Mucosa of rectum (tissue), 2 donors: ENCODE measurements at regions not wholly inside any gene's neighbourhood (a gene's known extent, or its start where the extent isn't known, plus 50 kb on each side); places are given as distances from the start of the nearest gene placed in this dataset.

Experiments used
- H3K27ac ChIP-seq, 2 donors: one replicate each; pipeline ENCODE4 v1.7.0; 2013; ENCODE audit warnings: inconsistent platforms in 2 of 2, low read depth in 2 of 2, low read length in 2 of 2
- H3K27me3 ChIP-seq, 2 donors: one replicate each; pipeline ENCODE4 v1.7.0; 2013; ENCODE audit warnings: low read length in 2 of 2; ENCODE audit not compliant: control insufficient read depth in 2 of 2, insufficient read depth in 2 of 2
- H3K36me3 ChIP-seq, 2 donors: one replicate each; pipeline ENCODE4 v1.7.0; 2013; ENCODE audit warnings: low read length in 2 of 2; ENCODE audit not compliant: control insufficient read depth in 2 of 2, insufficient read depth in 2 of 2
- H3K4me1 ChIP-seq, 2 donors: one replicate each; pipeline ENCODE4 v1.7.0; 2013; ENCODE audit warnings: low read length in 2 of 2, mild to moderate bottlenecking in 1 of 2; ENCODE audit not compliant: control insufficient read depth in 2 of 2, insufficient read depth in 2 of 2
- H3K4me3 ChIP-seq, 2 donors: one replicate each; pipeline ENCODE4 v1.7.0; 2013; ENCODE audit warnings: low read length in 2 of 2
- H3K9ac ChIP-seq, 2 donors: one replicate each; pipeline ENCODE4 v1.7.0; 2013; ENCODE audit warnings: low read length in 2 of 2, low read depth in 1 of 2, mild to moderate bottlenecking in 1 of 2
- H3K9me3 ChIP-seq, 2 donors: one replicate each; pipeline ENCODE4 v1.7.0; 2013; ENCODE audit warnings: low read length in 2 of 2; ENCODE audit not compliant: control insufficient read depth in 2 of 2
- donor health status: healthy.
- donor health status: Normal muscosa, but diverticular disease.

DNA sequence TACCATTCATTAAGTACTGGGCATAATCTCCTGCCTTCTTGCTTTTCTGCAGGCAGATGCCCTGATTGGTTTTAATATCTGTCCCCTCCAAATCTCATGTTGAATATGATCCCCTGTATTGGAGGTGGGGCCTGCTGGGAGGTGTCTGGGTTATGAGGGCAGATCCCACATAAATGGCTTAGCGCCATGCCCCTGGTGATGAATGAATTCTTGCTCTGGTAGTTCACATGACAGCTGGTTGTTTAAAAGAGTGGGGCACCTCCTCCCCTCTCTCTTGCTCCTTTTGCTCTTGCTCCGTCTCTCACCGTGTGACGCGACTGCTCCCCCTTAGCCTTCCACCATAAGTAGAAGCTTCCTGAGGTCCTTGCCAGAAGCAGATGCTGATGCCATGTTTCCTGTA lies 564.0 kb upstream of the BRINP1 start:
- no peak overlapping the region for H3K4me3 ChIP-seq
- H3K36me3 ChIP-seq: no peaks in the 10 kb centered on the region
- H3K9me3 ChIP-seq: no peaks in the 10 kb centered on the region
- H3K27me3 ChIP-seq: no peaks in the 10 kb centered on the region
- no peak overlapping the region for H3K9ac ChIP-seq
- no peaks in the 10 kb centered on the region for H3K4me1 ChIP-seq
- H3K27ac ChIP-seq: no peak overlapping the region

DNA sequence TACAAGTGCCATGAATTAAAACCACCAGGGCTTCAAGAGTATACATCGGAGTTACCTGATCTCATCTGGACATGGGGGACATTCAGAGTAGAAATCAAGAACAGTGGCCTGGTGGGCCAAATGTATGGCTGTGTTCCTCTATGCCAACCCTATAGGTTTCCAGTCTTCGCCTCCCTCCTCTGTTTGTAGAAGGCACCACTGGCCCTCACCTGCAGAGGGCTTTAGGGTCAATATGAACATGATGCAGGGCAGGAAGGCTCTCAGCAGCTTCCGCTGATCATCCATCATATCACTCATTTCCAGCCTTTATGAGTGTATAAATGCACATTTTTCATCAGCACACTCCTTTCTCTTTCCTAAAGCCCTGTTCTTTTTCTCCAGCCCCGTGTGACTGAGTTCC lies 555.5 kb upstream of the BRINP1 start:
- Histone ChIP-seq H3K9me3 (no peaks in the 10 kb centered on the region), H3K9ac (no peak overlapping the region), H3K27ac (no peak overlapping the region), H3K4me1 (no peaks in the 10 kb centered on the region), H3K27me3 (no peaks in the 10 kb centered on the region), H3K4me3 (no peak overlapping the region), H3K36me3 (no peaks in the 10 kb centered on the region)

DNA sequence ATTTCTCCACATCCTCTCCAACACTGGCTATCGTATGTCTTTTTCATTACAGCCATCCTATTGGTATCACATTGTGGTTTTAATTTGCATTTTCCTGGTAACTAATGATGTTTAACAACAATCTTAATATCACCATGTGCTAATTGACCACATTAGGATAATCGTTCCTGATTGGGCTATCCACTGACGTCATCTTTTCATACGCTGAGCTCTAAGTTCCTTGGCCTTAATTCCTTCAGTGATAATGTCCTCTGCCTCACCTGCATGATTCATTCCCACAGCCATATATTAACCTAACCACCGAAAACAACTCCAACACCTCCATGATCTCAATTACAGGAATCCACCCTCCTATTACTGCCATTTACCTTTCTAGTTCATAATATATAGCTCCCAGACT lies 547.9 kb upstream of the BRINP1 start:
- no peak overlapping the region for H3K9ac ChIP-seq
- no peaks in the 10 kb centered on the region for H3K4me1 ChIP-seq
- no peak overlapping the region for H3K4me3 ChIP-seq
- H3K9me3 ChIP-seq: no peaks in the 10 kb centered on the region
- no peaks in the 10 kb centered on the region for H3K27me3 ChIP-seq
- H3K27ac ChIP-seq: no peak overlapping the region
- H3K36me3 ChIP-seq: no peaks in the 10 kb centered on the region

DNA sequence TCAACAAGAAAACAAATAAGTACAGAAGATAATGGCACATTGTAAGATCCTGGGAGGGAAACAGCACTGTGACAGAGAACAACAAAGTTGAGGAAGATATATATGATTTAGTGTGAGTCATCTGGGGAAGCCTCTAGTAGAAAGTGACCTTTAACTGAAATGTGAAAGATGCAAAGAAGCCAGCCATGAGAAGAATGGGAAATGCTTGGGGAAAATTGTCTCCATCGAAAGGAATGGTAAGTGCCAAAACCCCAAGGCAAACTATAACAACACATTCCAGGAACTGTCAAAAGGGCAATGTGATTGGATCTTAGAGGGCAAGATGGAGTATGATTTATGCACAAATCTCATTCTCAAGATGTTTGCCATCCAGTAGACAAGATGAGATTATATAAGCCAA lies 537.8 kb upstream of the BRINP1 start:
- H3K27me3 ChIP-seq: no peaks in the 10 kb centered on the region
- no peaks in the 10 kb centered on the region for H3K36me3 ChIP-seq
- no peaks in the 10 kb centered on the region for H3K9me3 ChIP-seq
- no peak overlapping the region for H3K9ac ChIP-seq
- no peak overlapping the region for H3K27ac ChIP-seq
- no peaks in the 10 kb centered on the region for H3K4me1 ChIP-seq
- H3K4me3 ChIP-seq: no peak overlapping the region

DNA sequence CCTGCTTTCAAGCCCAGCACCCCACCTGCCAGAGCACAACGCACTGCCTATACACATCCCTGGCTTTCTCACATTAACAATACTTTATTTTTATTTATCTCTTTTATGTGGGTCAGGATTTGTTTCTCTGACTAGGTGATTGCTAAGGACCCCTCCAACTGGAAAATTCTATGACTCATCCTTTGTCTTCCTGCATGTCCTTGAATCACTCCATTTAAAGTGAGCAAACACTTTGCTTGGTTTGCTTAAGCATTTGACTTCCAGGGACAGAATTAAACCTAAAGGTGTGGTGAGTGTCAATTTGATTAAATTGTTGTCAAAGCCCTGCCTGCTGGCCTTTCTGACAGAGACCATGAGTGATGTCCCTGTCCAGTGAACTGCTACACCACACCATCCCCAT lies 536.5 kb upstream of the BRINP1 start:
- H3K27ac ChIP-seq: no peak overlapping the region
- H3K4me1 ChIP-seq: no peaks in the 10 kb centered on the region
- no peaks in the 10 kb centered on the region for H3K36me3 ChIP-seq
- no peaks in the 10 kb centered on the region for H3K27me3 ChIP-seq
- no peak overlapping the region for H3K4me3 ChIP-seq
- no peak overlapping the region for H3K9ac ChIP-seq
- no peaks in the 10 kb centered on the region for H3K9me3 ChIP-seq

DNA sequence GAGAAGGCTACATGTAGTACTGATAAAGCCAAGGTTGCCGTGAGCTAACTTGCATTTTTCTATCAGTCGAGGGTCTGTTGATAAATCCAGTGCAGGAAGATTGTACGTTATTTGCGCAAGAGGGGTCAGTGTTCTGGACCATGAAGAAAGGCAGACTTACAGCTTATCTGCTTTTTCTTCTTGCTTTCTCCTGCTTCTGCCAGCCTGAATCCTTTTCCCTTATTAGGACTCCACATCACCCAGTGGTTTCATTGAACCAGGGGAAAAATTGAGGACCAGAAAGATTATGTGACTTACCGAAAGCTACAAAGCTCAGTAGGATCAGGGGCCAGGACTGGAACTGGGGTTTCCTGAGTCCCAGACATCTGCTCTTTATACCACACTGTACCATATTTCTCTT lies 534.6 kb upstream of the BRINP1 start:
- no peaks in the 10 kb centered on the region for H3K9me3 ChIP-seq
- no peak overlapping the region for H3K9ac ChIP-seq
- no peak overlapping the region for H3K4me3 ChIP-seq
- no peaks in the 10 kb centered on the region for H3K4me1 ChIP-seq
- no peaks in the 10 kb centered on the region for H3K36me3 ChIP-seq
- no peaks in the 10 kb centered on the region for H3K27me3 ChIP-seq
- no peak overlapping the region for H3K27ac ChIP-seq

DNA sequence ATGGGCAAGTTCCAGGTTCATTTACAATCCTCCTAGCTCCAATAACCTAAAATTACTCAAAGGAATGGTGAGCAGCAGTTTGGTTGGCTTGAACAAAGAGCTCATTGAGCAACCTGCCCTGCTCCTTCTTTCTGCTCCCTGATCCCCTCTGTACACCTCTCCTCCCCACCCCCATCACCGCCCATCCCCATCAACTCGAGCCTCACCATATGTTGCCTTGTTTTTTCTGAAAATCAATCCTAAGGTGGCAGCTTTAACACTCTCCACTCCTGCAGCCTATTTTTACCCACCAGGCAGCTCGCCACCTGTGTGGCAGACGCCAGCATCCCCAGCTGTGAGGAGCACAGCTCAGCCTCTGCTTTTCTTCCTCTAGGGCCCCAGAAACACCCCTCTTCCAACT lies 533.4 kb upstream of the BRINP1 start:
- Histone ChIP-seq H3K4me3 (no peak overlapping the region), H3K4me1 (no peaks in the 10 kb centered on the region), H3K27ac (no peak overlapping the region), H3K27me3 (no peaks in the 10 kb centered on the region), H3K9me3 (no peaks in the 10 kb centered on the region), H3K9ac (no peak overlapping the region), H3K36me3 (no peaks in the 10 kb centered on the region)

DNA sequence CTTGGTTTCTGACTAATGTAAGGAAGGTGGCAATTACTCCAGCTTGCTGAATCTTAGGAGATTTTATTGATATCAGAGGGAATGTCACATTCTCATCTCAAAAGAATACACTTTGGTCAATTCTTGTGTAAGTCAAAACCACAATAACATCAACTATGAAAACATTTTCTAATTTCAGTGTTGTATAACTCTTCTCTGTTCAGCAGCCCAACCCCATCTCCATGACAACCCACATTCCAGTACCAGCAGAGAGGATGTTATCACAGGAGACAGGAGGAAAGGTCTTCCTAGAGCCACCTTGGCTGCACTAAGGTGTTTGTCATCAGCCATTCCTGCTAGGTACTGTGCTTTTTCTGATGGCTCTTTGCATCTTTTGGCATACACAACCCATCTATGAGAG lies 529.1 kb upstream of the BRINP1 start:
- Histone ChIP-seq H3K9ac (no peak overlapping the region), H3K36me3 (no peaks in the 10 kb centered on the region), H3K27ac (no peak overlapping the region), H3K4me1 (no peaks in the 10 kb centered on the region), H3K4me3 (no peak overlapping the region), H3K27me3 (no peaks in the 10 kb centered on the region), H3K9me3 (no peaks in the 10 kb centered on the region)

DNA sequence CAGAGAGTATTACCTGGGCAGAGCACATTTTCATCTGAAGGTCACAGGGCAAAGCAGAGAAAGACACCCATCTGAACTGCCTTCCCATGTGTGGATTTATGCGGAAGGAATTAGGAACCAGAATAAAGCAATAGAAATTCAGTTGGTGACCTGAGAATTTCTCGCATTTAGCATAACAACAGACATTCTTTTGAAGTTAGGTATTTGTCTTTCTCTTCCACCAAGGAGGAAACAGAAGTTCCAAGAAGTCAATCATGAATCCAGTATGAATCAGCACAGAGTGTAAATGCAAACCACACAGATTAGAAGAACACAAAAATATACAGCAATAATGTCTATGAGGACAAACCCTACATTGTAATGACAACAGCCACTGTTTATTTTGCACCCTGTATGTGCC lies 515.2 kb upstream of the BRINP1 start:
- Histone ChIP-seq H3K36me3 (no peaks in the 10 kb centered on the region), H3K27me3 (no peaks in the 10 kb centered on the region), H3K9me3 (no peaks in the 10 kb centered on the region), H3K9ac (no peak overlapping the region), H3K4me3 (no peak overlapping the region), H3K27ac (no peak overlapping the region), H3K4me1 (no peaks in the 10 kb centered on the region)

DNA sequence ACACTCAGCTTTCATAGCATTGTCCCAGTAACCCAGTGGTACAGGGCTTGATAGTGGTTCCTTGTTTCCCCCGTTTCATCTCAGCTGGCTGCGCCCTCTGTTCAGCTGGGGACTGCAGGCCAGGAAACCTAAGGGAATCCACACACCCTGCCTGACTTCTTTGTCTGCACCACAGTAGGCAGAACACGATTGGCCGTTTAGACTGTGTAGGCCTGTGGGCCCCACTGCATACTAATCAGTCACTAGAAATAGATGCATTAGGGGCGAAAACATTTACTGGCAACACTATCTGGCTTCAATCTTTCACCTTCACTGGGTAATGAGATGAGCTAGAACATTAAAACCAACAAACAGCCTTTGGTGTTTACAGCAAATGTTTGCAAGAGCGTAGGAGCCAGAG lies 512.7 kb upstream of the BRINP1 start:
- Histone ChIP-seq H3K9me3 (no peaks in the 10 kb centered on the region), H3K9ac (no peak overlapping the region), H3K27ac (no peak overlapping the region), H3K4me3 (no peak overlapping the region), H3K36me3 (no peaks in the 10 kb centered on the region), H3K4me1 (no peaks in the 10 kb centered on the region), H3K27me3 (no peaks in the 10 kb centered on the region)

DNA sequence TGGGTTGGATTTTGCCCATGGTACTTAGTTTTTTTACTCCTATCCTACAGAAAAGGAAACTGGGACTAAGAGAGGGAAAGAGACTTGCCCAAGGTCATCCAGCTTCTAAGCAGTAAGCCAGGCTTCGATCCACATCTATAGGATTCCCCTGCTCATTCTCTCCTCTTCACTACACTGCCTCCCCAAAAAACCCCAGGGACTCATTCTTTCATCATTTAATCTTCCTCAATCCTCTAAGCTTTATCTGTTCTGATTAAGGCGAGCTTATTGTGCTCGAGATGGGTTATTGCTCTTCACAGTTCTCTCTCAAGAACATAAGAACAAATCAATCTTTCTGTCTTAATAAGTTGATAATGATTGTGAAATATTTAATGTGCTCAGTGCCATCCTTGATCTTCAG lies 511.1 kb upstream of the BRINP1 start:
- no peak overlapping the region for H3K4me3 ChIP-seq
- H3K27me3 ChIP-seq: no peaks in the 10 kb centered on the region
- H3K27ac ChIP-seq: no peak overlapping the region
- no peaks in the 10 kb centered on the region for H3K36me3 ChIP-seq
- no peaks in the 10 kb centered on the region for H3K9me3 ChIP-seq
- H3K4me1 ChIP-seq: no peaks in the 10 kb centered on the region
- no peak overlapping the region for H3K9ac ChIP-seq
